GM12878 (cell line): ENCODE measurements at regions not wholly inside any gene's neighbourhood (a gene's known extent, or its start where the extent isn't known, plus 50 kb on each side); places are given as distances from the start of the nearest gene placed in this dataset.
"Not testable (repeated sequence)": the region's sequence is repeated elsewhere in the genome, so short reads cannot be mapped to it uniquely, and the experiment has no call there.

Experiments used
- ATAC-seq: fragments of 200-7000 bp; cut with Tn5 transposase; 3 replicates; pipeline ENCODE4 v1.9.1; 2020; ENCODE audit warnings: mild to moderate bottlenecking, moderate library complexity
- BruUV-seq: library from RNA; stranded (reverse); fragments of 400-500 nt; replicated peaks from 2 replicates; lab custom pipeline; 2021; lab: Mats Ljungman, UMichigan
- CTCF ChIA-PET: fragments of 300-600 bp; sonication (Branson Sonifier 250); formaldehyde crosslinking; extraction: SDS; loops from one replicate; lab custom pipeline; 2021; ENCODE audit warnings: inconsistent platforms; lab: Yijun Ruan, JAX
- POLR2A ChIA-PET: fragments of 350-600 bp; formaldehyde crosslinking; extraction: SDS; loops from one replicate; lab custom pipeline; 2021; ENCODE audit warnings: inconsistent platforms; lab: Charles Lee
- RAD21 ChIA-PET: fragments of 300-600 bp; sonication (Branson Sonifier 250); formaldehyde crosslinking; loops from one replicate; lab custom pipeline; 2023; ENCODE audit warnings: antibody characterized with exemption; ENCODE audit not compliant: unreplicated experiment; lab: Charles Lee
- SMC1A ChIA-PET: fragments of 300-600 bp; sonication (Branson Sonifier 250); formaldehyde crosslinking; loops from one replicate; lab custom pipeline; 2023; ENCODE audit not compliant: unreplicated experiment, uncharacterized antibody; lab: Charles Lee
- DNase-seq: peaks from one replicate; pipeline ENCODE4 v3.0.0-alpha.2; 2011; ENCODE audit warnings: low read depth, low spot score
- FAIRE-seq: peaks from 3 replicates; lab custom pipeline; 2011; peaks lifted over from hg19 to GRCh38; lab: Jason Lieb, UNC
- H2AFZ ChIP-seq: 2 replicates; pipeline ENCODE4 v1.6.0; 2011; ENCODE audit warnings: low read depth, low read length, control low read depth; ENCODE audit not compliant: control insufficient read depth
- H3K27ac ChIP-seq: 2 replicates; pipeline ENCODE4 v1.5.1; 2011; ENCODE audit warnings: control low read depth; ENCODE audit not compliant: control insufficient read depth, insufficient read depth
- H3K27me3 ChIP-seq, 2 experiments: replicated peaks in 1 of 2; 2 replicates each; pipeline versions ENCODE4 v1.6.0 to v1.6.1; 2011; ENCODE audit warnings: low read length in 1 of 2; ENCODE audit not compliant: control insufficient read depth in 2 of 2, insufficient read depth in 2 of 2
- H3K36me3 ChIP-seq, 2 experiments: 2 replicates each; pipeline ENCODE4 v1.5.1; 2011; ENCODE audit warnings: low read length in 1 of 2; ENCODE audit not compliant: control insufficient read depth in 2 of 2, insufficient read depth in 2 of 2
- H3K4me1 ChIP-seq: 2 replicates; pipeline ENCODE4 v1.6.1; 2011; ENCODE audit warnings: mild to moderate bottlenecking, low read length, moderate library complexity, mixed read lengths; ENCODE audit not compliant: control insufficient read depth, insufficient read depth
- H3K4me2 ChIP-seq: 2 replicates; pipeline ENCODE4 v1.6.0; 2011; ENCODE audit warnings: control low read depth; ENCODE audit not compliant: control insufficient read depth, insufficient read depth
- H3K4me3 ChIP-seq: fragments of 200-600 bp; sonication (generic); 2 replicates; pipeline ENCODE4 v1.5.1; 2016
- H3K79me2 ChIP-seq: 2 replicates; pipeline ENCODE4 v1.6.0; 2011; ENCODE audit warnings: low read length; ENCODE audit not compliant: control insufficient read depth, insufficient read depth
- H3K9ac ChIP-seq: 2 replicates; pipeline ENCODE4 v1.8.0; 2011; ENCODE audit warnings: low read length, control low read depth, mixed read lengths; ENCODE audit not compliant: control insufficient read depth, insufficient read depth
- H3K9me3 ChIP-seq: replicated peaks from 3 replicates; pipeline ENCODE4 v1.5.1; 2011; ENCODE audit warnings: mild to moderate bottlenecking, low read length; ENCODE audit not compliant: control insufficient read depth, insufficient read depth
- H4K20me1 ChIP-seq: 2 replicates; pipeline ENCODE4 v1.6.0; 2011; ENCODE audit not compliant: control insufficient read depth, insufficient read depth
- WGBS: methylation state at CpG from one replicate; pipeline ENCODE4 v1.1.6; 2016; ENCODE audit warnings: low lambda C conversion rate; ENCODE audit not compliant: insufficient replicate concordance, insufficient coverage; ENCODE audit errors: missing lambda C conversion rate; 5-methylcytosine and 5-hydroxymethylcytosine counted together
- in situ Hi-C: fragments of 300-500 bp; cut with MboI; formaldehyde crosslinking; loops from 9 replicates; pipeline ENCODE4 v1.14.3; 2018; ENCODE audit warnings: mixed read lengths
- intact Hi-C: fragments of 100-400 bp; cut with micrococcal nuclease; formaldehyde crosslinking; loops from one replicate; pipeline ENCODE4 v1.14.2; 2022; ENCODE audit not compliant: unreplicated experiment

DNA sequence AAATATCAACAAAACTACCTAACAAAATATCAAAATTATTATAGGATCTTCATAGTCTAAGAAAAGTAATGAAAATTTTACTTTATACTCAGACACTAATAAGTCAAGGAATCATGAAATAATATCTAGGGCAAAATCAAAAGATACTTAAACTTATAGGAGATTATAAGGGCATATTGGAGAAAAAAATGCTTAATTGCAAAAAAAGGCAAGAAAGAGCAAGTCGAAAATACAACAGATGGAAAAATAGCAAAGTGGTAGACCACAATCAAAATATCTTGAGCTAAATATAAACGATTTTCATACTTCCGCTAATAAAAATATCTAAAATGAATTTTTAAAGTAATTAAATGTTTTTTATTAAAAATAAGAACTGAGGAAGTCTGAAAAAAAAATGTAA is 177.0 kb upstream of the TEKT4 start:
- in situ Hi-C loops, H2AFZ ChIP-seq, CTCF ChIA-PET, H3K27me3 ChIP-seq, RAD21 ChIA-PET, H3K27ac ChIP-seq, POLR2A ChIA-PET, H3K79me2 ChIP-seq, H4K20me1 ChIP-seq, H3K9me3 ChIP-seq, ATAC-seq, H3K9ac ChIP-seq, H3K4me2 ChIP-seq, DNase-seq, intact Hi-C loops, H3K36me3 ChIP-seq, FAIRE-seq, SMC1A ChIA-PET, H3K4me1 ChIP-seq, BruUV-seq, H3K4me3 ChIP-seq: not testable (repeated sequence)
- WGBS: 46% methylated on average over 3 of the region's 3 CpGs

GRCh38 chr2:94708982-94709381 is 162.2 kb upstream of the TEKT4 start:
- ATAC-seq, SMC1A ChIA-PET: not testable (repeated sequence)

More at GRCh38 chr2:94708982-94709381, 162.2 kb upstream of the TEKT4 start:
- H3K9me3 ChIP-seq, in situ Hi-C loops, H3K36me3 ChIP-seq, intact Hi-C loops, H3K9ac ChIP-seq, H3K4me2 ChIP-seq, RAD21 ChIA-PET, DNase-seq, H2AFZ ChIP-seq, FAIRE-seq, BruUV-seq, H3K79me2 ChIP-seq, H3K27me3 ChIP-seq, H3K27ac ChIP-seq, H3K4me1 ChIP-seq, POLR2A ChIA-PET, CTCF ChIA-PET, H3K4me3 ChIP-seq, H4K20me1 ChIP-seq: not testable (repeated sequence)
- 0% methylated on average over 2 of the region's 2 CpGs for WGBS
